Endodermal cell (in vitro differentiated cells): ENCODE measurements at regions not wholly inside any gene's neighbourhood (a gene's known extent, or its start where the extent isn't known, plus 50 kb on each side); places are given as distances from the start of the nearest gene placed in this dataset.

Experiments used
- DNase-seq: peaks from one replicate; pipeline ENCODE4 v3.0.0-alpha.2; 2017
- H3K27ac ChIP-seq: 2 replicates; pipeline ENCODE4 v1.5.1; 2013; ENCODE audit warnings: mild to moderate bottlenecking, low read depth, low read length, moderate library complexity
- H3K27me3 ChIP-seq: 2 replicates; pipeline ENCODE4 v1.6.1; 2013; ENCODE audit warnings: mild to moderate bottlenecking, low read length, moderate library complexity; ENCODE audit not compliant: insufficient read depth, control insufficient read depth, poor library complexity, severe bottlenecking
- H3K36me3 ChIP-seq: 2 replicates; pipeline ENCODE4 v1.7.0; 2013; ENCODE audit warnings: mild to moderate bottlenecking, low read length, moderate library complexity; ENCODE audit not compliant: control insufficient read depth, insufficient read depth
- H3K4me1 ChIP-seq: one replicate; pipeline ENCODE4 v1.7.0; 2013; ENCODE audit warnings: low read length; ENCODE audit not compliant: control insufficient read depth, insufficient read depth
- H3K4me3 ChIP-seq: 2 replicates; pipeline ENCODE4 v1.5.1; 2013; ENCODE audit warnings: mild to moderate bottlenecking, low read length, moderate library complexity
- H3K9ac ChIP-seq: 2 replicates; pipeline ENCODE4 v1.6.1; 2013; ENCODE audit warnings: mild to moderate bottlenecking, low read length, moderate library complexity; ENCODE audit not compliant: poor library complexity, severe bottlenecking; ENCODE audit errors: extremely low read depth
- H3K9me3 ChIP-seq: 2 replicates; pipeline ENCODE4 v1.6.1; 2013; ENCODE audit warnings: mild to moderate bottlenecking, low read length, moderate library complexity; ENCODE audit not compliant: control insufficient read depth
- H3K27ac Mint-ChIP-seq: 2 replicates; pipeline ENCODE4 v1.8.0; 2020; ENCODE audit warnings: mixed read lengths
- H3K27me3 Mint-ChIP-seq: 2 replicates; pipeline ENCODE4 v1.8.0; 2021; ENCODE audit warnings: mild to moderate bottlenecking, mixed read lengths; ENCODE audit not compliant: insufficient read depth
- H3K36me3 Mint-ChIP-seq: 2 replicates; pipeline ENCODE4 v1.8.0; 2020; ENCODE audit warnings: low read depth, mixed read lengths
- H3K4me1 Mint-ChIP-seq: 2 replicates; pipeline ENCODE4 v1.8.0; 2020; ENCODE audit warnings: mixed read lengths
- H3K4me3 Mint-ChIP-seq: 2 replicates; pipeline ENCODE4 v1.8.0; 2020; ENCODE audit warnings: mild to moderate bottlenecking, moderate library complexity, mixed read lengths
- H3K9me3 Mint-ChIP-seq: 2 replicates; pipeline ENCODE4 v1.8.0; 2020; ENCODE audit warnings: mild to moderate bottlenecking, mixed read lengths
- WGBS, 2 experiments: methylation state at CpG; one replicate each; pipeline versions ENCODE4 v1.1.5 to v1.1.7; 2013; ENCODE audit warnings: missing lambda C conversion rate in 2 of 2, mixed read lengths in 1 of 2; ENCODE audit not compliant: insufficient coverage in 1 of 2, insufficient read length in 1 of 2; 5-methylcytosine and 5-hydroxymethylcytosine counted together
- TF ChIP-seq, protein P1 (sequence below): fragments of 200-600 bp; sonication (generic); conservative IDR thresholded peaks from 2 replicates; pipeline ENCODE4 v1.5.0; 2021; ENCODE audit warnings: antibody characterized with exemption, mild to moderate bottlenecking

DNA sequence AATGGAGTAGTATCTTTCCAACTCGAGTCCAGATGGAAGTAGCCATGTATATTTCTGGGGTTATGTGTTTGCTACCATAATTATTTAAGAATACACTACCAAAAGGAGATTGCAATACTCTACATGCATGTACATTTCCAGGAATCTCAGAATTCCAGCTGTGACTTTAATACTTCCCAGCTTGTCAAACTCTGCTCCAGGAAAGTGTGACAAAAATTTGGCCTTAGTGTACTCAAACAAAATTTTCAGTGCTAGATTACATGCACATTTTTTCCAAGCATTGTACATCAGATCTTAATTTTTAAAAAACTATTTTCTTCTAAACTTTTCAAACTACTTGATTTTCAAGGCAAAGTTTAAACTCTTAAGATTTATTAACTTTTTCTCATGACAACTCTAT is 1791.6 kb downstream of the SUCLG1 start:
- H3K4me1 Mint-ChIP-seq = no peaks in the 10 kb centered on the region
- TF ChIP-seq, protein P1, sequence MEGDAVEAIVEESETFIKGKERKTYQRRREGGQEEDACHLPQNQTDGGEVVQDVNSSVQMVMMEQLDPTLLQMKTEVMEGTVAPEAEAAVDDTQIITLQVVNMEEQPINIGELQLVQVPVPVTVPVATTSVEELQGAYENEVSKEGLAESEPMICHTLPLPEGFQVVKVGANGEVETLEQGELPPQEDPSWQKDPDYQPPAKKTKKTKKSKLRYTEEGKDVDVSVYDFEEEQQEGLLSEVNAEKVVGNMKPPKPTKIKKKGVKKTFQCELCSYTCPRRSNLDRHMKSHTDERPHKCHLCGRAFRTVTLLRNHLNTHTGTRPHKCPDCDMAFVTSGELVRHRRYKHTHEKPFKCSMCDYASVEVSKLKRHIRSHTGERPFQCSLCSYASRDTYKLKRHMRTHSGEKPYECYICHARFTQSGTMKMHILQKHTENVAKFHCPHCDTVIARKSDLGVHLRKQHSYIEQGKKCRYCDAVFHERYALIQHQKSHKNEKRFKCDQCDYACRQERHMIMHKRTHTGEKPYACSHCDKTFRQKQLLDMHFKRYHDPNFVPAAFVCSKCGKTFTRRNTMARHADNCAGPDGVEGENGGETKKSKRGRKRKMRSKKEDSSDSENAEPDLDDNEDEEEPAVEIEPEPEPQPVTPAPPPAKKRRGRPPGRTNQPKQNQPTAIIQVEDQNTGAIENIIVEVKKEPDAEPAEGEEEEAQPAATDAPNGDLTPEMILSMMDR = no peak
- H3K9ac ChIP-seq = no peak overlapping the region
- H3K4me3 Mint-ChIP-seq = no peak overlapping the region
- no peaks in the 10 kb centered on the region for H3K9me3 Mint-ChIP-seq
- H3K27me3 ChIP-seq = no peaks in the 10 kb centered on the region
- WGBS, 2 experiments = 88% methylated on average over 1 of the region's 1 CpG; no CpG with 5 or more reads in 1 of the 2 experiments
- H3K36me3 Mint-ChIP-seq = no peaks in the 10 kb centered on the region
- no peaks in the 10 kb centered on the region for H3K4me1 ChIP-seq
- no peaks in the 10 kb centered on the region for H3K9me3 ChIP-seq
- no peak for DNase-seq
- no peaks in the 10 kb centered on the region for H3K36me3 ChIP-seq
- H3K27ac Mint-ChIP-seq = no peak overlapping the region
- no peak overlapping the region for H3K27ac ChIP-seq
- H3K4me3 ChIP-seq = no peak overlapping the region
- H3K27me3 Mint-ChIP-seq = no peaks in the 10 kb centered on the region

DNA sequence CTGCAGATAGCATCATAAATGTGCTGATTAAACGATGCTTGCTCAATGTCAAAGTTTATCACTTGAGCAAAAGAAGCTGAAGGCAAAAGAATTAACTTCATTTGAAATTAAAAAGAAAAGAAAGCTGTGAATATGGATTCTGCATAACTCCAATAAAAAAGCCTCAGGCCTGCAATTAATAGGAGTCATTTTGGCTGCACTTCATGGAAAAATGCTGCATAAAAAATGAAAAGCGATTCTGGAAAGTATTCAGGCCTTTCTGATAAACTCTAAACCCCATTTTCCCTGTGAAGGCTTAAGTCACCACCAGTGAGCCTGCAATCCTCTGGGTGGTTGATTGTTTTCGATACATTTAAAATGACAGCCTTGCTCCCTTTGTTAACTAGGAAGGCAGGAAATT is 1793.4 kb downstream of the SUCLG1 start:
- Histone ChIP-seq H3K4me1 (no peaks in the 10 kb centered on the region), H3K4me3 (no peak overlapping the region), H3K36me3 (no peaks in the 10 kb centered on the region), H3K27ac (no peak overlapping the region), H3K9ac (no peak overlapping the region), H3K27me3 (no peaks in the 10 kb centered on the region), H3K9me3 (no peaks in the 10 kb centered on the region)
- Mint-ChIP-seq H3K36me3 (no peaks in the 10 kb centered on the region), H3K27me3 (no peaks in the 10 kb centered on the region), H3K9me3 (no peaks in the 10 kb centered on the region), H3K4me3 (no peak overlapping the region), H3K27ac (no peak overlapping the region), H3K4me1 (no peaks in the 10 kb centered on the region)
- TF ChIP-seq, protein P1 = no peak
- DNase-seq = no peak
- WGBS, 2 experiments = 91 to 92% methylated on average over 3 of the region's 3 CpGs

DNA sequence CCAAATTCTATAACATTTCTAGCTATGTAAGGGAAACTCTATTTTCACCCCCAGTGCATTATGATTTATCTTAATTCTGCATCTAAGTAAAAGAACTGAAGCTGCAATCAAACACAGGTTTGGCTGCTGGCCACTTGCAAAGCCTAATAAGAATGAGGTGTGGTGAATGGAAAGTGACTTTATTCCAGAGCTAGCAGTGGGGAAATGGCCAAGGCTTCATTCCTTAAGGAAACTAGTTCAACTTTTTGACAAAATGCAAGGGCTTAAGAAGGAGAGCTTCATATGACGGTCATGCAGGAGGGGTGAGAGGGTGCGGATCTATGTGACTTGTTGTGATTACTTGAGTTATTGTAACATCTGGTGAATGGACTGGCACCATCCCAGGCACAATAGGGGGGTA is 1802.0 kb downstream of the SUCLG1 start:
- Histone ChIP-seq H3K27ac (no peak overlapping the region), H3K36me3 (no peaks in the 10 kb centered on the region), H3K27me3 (no peaks in the 10 kb centered on the region), H3K4me1 (no peaks in the 10 kb centered on the region), H3K4me3 (no peak overlapping the region), H3K9me3 (no peaks in the 10 kb centered on the region), H3K9ac (no peak overlapping the region)
- TF ChIP-seq, protein P1 = no peak
- Mint-ChIP-seq H3K27me3 (no peaks in the 10 kb centered on the region), H3K36me3 (no peaks in the 10 kb centered on the region), H3K4me3 (no peak overlapping the region), H3K4me1 (no peaks in the 10 kb centered on the region), H3K9me3 (no peaks in the 10 kb centered on the region), H3K27ac (no peak overlapping the region)
- WGBS, 2 experiments = 90 to 97% methylated on average over 2 of the region's 2 CpGs
- no peak for DNase-seq
